GM18867 (cell line): ENCODE measurements at regions not wholly inside any gene's neighbourhood (a gene's known extent, or its start where the extent isn't known, plus 50 kb on each side); places are given as distances from the start of the nearest gene placed in this dataset.
"Not testable (repeated sequence)": the region's sequence is repeated elsewhere in the genome, so short reads cannot be mapped to it uniquely, and the experiment has no call there.

Experiments
- ATAC-seq: cut with Tn5 transposase; IDR thresholded peaks from one replicate; pipeline ENCODE4 v1.9.1; 2021; ENCODE audit warnings: mild to moderate bottlenecking, moderate library complexity; ENCODE audit not compliant: unreplicated experiment

DNA sequence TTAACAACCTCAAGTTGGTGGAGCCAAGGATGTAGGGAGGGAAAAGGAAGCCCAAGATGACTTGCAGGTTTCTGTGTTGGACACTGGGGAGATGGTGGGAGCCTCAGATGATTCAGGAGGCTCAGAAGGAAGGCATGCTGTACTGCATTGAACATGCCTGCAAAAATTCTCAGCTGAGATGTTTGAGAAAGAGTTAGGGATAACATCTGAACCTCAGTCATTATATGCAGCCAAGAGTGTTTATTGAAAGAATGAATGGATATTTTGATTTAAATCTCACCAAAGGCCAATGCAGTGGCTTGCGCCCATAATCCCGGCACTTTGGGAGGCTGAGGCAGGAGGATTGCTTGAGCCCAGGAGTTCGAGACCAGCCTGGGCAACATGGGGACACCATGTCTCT, 243.0 kb downstream of the MYCN start:
- ATAC-seq: no peak

DNA sequence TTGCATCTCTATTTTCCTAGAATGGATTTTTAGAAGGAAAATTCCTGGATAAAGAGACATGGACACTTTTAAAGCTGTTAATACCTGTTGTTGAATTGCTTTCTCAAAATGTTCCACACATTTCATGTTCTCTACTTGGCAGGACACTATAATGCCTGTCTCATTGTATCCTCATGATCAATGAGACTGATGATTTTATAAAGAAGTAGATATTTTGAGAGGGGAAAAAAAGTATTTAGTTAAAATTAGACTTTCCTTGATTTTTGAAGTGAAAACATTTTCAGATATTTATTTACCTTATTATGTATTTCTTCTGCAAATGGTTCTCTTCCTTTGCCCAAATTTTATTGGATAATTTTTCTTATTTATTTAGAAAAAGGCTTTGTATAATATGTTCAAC, 242.5 kb downstream of the MYCN start:
- no peak for ATAC-seq

DNA sequence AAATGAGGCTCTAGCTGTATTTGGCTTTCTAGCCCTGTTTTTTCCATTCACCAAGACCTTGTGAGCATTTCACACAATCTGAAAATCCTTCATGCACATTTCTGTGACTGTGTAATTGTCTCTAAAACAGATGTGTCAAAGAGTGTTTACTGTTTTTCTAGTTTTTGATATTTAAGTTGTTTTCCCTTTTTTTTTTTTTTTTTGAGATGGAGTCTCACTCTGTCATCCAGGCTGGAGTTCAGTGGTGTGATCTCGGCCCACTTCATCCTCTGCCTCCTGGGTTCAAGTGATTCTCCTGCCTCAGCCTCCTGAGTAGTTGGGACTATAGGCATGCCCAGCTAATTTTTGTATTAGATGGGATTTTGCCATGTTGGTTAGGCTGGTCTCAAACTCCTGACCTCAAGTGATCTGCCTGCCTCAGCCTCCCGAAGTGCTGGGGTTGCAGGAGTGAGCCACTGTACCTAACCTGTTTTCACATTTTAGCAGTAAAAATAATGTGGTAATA, 242.0 kb downstream of the MYCN start:
- ATAC-seq: not testable (repeated sequence)

DNA sequence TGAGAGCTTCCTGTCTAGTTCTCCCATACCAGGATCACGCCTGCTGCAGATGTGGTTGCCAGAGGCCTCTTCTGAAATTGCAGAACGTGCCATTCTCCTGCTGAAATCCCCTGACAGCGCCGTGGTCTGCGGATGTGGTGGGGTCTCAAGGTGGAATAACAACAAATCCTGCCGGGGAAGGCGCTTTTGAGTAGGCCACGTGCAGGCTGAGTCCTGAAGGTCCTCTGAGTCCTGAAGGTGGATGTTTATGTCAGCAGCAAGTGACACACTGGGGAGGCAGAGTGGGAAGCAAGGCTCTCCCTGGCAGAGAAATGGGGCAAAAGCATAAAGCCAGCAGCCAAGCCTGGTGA, 241.4 kb downstream of the MYCN start:
- ATAC-seq: no peak

GRCh38 chr2:16181062-16181740, 240.9 kb downstream of the MYCN start:
- no peak for ATAC-seq

- no peak for ATAC-seq
These were observed 240.3 kb downstream of the MYCN start for GRCh38 chr2:16180631-16181030.

- ATAC-seq: no peak
These were observed 239.5 kb downstream of the MYCN start for GRCh38 chr2:16179701-16180416.

DNA sequence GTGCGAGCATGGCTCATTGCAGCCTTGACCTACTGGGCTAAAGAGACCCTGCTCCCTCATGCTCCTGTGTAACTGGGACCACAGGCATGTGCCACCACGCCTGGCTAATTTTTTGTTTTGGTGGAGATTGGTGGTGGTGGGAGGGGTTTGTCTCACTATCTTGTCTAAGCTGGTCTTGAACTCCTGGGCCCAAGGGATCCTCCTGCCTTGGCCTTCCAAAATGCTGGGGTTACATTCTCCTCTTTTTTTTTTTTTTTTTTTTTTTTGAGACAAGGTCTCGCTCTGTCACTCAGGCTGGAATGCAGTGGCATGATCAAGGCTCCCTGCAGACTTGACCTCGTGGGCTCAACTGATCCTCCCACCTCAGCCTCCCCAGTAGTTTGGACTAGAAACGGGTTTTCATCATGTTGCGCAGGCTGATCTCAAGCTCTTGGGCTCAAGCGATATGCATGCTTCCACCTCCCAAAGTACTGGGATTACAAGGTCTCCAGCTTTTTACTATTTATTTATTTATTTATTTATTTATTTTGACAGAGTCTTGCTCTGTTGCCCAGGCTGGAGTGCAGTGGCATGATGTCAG, 238.3 kb downstream of the MYCN start:
- ATAC-seq: no peak

GRCh38 chr2:16177671-16178180, 237.4 kb downstream of the MYCN start:
- no peak for ATAC-seq

DNA sequence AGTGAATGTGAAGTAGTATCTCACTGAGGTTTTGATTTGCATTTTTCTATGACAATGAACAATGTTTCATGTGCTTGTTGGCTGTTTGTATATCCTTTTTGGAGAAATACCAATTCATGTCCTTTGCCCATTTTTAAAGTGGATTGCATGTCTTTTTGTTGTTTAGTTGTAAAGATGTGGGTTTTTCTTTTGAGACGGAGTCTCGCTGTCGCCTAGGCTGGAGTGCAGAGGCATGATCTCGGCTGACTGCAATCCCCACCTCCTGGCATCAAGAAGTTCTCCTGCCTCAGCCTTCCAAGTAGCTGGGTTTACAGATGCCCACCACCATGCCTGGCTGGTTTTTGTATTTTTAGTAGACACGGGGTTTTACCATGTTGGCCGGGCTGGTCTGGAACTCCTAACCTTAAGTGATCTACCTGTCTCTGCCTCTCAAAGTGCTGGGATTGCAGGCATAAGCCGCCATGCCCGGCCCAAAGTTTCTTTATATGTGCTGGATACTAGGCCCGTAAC, 236.7 kb downstream of the MYCN start:
- no peak for ATAC-seq

GRCh38 chr2:16175247-16175825, 235.0 kb downstream of the MYCN start:
- ATAC-seq: no peak

- ATAC-seq: no peak
These were observed 234.3 kb downstream of the MYCN start for GRCh38 chr2:16174693-16175045.

DNA sequence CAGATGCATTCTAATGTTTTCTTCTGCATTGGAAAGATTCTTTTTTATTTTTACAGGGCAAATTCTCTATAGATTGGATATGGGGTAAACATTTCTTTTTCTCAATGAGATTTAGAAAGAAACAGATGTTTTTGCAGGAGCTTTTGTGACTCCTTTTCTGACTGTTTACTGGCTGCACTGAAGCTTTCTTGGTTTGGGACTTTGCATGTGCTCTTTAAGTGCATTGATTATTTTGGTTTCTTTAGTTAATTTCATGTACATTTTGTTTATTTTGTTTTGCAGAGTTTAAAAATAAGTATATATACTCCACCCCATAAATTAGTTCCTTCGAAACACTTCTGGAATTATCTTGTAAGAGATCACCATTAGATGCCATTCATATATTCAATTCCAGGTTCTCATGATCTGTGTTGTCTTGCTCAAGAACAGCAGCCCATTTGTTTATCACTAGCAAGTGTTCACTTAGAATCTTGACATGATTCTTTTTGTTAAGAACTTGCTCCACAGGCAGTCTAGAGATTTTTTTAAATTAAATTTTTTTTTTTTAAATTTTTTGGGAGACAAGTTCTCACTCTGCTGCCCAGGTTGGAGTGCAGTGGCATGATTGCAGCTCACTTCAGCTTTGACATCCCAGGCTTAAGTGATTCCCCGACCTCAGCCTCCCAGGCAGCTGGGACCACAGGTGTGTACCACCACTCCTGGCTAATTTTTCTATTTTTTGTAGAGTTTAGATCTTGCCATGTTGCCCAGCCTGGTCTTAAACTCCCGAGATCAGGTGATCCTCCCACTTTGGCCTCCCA, 233.7 kb downstream of the MYCN start:
- no peak for ATAC-seq

- no peak for ATAC-seq
These were observed 232.2 kb downstream of the MYCN start for GRCh38 chr2:16172324-16173175.

DNA sequence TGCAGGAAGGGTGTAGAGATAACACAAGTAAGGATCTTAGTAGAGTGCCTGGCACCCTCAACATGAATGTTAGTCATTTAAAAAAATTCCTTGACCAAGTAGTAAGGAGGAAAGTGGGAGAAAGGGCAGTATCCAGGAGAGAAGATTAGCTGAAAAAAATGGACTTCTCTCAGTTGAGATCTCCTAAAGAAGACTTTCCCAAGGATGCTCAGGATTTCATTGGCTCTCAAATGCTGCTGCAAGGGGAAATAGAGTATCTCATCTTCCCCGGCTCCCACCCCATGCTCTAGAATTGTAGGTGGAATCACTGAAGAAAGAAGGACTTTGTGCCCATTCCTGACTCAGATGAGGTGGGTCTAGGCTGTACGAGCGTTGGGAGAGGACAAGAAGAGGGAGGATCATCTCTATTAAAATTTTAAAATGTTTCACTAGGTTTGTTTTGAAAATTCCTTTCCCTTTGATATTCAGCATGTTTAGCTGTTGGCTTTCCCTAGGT, 231.1 kb downstream of the MYCN start:
- ATAC-seq: no peak

DNA sequence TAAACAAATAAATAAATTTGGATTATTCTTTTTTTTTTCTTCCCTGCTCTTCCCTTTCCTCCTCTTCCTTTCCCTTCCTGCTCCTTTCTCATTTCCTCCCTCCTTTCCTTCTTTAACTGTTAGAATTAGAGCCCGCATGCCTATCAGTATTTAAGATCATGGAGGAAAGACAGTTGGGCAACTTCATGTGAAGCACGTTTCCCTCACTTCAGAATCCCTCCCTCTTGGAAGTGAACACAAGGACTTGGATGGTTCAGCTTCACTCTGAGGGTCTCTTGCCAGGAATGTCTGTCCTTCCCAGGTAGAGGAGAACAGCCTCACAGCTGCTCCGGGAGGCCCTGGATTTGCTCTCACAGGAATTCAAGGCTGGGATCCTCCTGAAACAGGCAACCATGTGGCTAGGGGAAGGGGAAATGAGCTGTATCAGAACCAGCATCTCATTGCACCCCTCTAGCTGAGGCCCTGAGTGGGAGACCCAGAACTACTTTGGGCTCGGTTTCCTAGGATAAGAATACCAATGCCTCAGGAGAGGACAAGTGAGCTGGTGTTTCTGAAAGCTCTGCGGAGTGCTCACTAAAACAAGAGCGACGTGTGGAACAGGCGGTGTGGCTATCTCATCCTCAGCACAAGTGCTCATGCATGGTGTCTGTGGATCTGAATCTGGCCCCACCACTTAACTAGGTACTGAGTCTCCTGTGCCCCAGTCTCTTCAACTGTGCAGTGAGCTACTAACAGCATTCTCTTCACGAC, 230.5 kb downstream of the MYCN start:
- ATAC-seq: no peak

GRCh38 chr2:16169381-16169960, 229.1 kb downstream of the MYCN start:
- no peak for ATAC-seq

GRCh38 chr2:16168506-16169264, 228.3 kb downstream of the MYCN start:
- no peak for ATAC-seq
